LNCaP clone FGC (cell line): ENCODE measurements at regions not wholly inside any gene's neighbourhood (a gene's known extent, or its start where the extent isn't known, plus 50 kb on each side); places are given as distances from the start of the nearest gene placed in this dataset.

Experiments used
- DNase-seq: peaks from one replicate; pipeline ENCODE4 v3.0.0-alpha.2; 2011; ENCODE audit warnings: low read depth
- H3K4me3 ChIP-seq: 2 replicates; pipeline ENCODE4 v1.5.1; 2011; ENCODE audit warnings: mild to moderate bottlenecking, low read depth, low read length, control low read depth
- TF ChIP-seq, protein P1 (sequence below): IDR thresholded peaks from 2 replicates; pipeline ENCODE4 v1.5.1; 2012; ENCODE audit warnings: mild to moderate bottlenecking; ENCODE audit not compliant: control insufficient read depth, insufficient read depth; ENCODE audit errors: extremely low read depth

DNA sequence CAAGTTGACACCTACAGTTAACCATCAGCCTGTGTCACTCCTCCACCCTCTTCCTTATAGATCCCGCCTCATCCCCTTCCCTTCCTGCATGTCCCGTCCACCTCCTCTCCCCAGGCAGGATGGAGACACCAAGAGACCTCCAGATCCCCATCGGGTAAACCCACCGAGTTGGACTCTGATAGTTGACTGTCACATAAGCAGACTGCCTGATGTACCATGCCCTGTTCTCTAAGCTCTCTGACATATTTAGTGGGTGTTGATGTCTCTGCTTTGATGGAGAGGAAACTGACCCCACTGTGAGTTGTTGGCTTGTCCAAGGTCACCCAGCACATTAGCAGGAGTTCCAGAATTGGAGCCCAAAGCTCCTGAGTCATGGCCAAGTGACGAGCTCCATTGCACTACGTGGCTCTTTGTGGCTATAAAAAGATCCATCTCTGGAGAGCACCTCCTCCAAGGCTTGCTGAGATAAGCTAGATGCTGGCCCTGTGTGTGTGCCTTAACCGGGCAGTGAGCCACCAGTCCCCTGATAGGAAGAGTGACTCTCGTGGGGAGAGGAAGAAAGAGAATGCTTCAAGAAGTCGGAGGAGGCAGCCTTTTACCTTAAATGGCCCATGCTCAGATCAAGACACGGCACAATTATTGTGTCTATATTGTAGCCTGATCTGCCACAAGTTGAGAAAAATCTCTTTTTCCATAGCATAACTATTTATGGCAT is 236.0 kb upstream of the ECI2 start:
- no peak for DNase-seq
- TF ChIP-seq, protein P1, sequence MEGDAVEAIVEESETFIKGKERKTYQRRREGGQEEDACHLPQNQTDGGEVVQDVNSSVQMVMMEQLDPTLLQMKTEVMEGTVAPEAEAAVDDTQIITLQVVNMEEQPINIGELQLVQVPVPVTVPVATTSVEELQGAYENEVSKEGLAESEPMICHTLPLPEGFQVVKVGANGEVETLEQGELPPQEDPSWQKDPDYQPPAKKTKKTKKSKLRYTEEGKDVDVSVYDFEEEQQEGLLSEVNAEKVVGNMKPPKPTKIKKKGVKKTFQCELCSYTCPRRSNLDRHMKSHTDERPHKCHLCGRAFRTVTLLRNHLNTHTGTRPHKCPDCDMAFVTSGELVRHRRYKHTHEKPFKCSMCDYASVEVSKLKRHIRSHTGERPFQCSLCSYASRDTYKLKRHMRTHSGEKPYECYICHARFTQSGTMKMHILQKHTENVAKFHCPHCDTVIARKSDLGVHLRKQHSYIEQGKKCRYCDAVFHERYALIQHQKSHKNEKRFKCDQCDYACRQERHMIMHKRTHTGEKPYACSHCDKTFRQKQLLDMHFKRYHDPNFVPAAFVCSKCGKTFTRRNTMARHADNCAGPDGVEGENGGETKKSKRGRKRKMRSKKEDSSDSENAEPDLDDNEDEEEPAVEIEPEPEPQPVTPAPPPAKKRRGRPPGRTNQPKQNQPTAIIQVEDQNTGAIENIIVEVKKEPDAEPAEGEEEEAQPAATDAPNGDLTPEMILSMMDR: no peak
- no peak overlapping the region for H3K4me3 ChIP-seq

- DNase-seq: no peak
- TF ChIP-seq, protein P1: no peak
- no peak overlapping the region for H3K4me3 ChIP-seq
Observed at GRCh38 chr6:4370066-4370465, 234.7 kb upstream of the ECI2 start.

GRCh38 chr6:4369616-4370015 is 234.2 kb upstream of the ECI2 start:
- TF ChIP-seq, protein P1: no peak
- H3K4me3 ChIP-seq: no peak overlapping the region
- DNase-seq: peak; percentile 28

DNA sequence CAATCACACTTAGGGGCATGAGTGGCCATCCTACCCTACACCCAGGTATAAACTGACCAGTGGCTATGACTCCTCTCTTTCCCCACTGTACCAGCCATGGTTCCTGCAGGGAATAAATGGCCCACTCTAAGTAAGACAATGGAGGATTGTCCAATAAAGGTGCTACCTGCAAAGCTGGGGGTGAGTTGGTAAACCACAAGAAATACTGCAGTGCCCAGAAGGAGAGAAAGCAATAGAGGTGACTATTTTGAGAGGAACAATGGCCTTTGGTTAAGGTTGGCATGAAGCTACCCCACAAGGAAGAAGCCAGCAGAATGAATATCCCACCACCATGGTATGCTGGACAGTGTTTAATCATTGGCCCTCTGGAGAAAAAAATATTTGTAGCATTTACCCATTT is 233.3 kb upstream of the ECI2 start:
- no peak for DNase-seq
- TF ChIP-seq, protein P1: no peak
- no peak overlapping the region for H3K4me3 ChIP-seq

DNA sequence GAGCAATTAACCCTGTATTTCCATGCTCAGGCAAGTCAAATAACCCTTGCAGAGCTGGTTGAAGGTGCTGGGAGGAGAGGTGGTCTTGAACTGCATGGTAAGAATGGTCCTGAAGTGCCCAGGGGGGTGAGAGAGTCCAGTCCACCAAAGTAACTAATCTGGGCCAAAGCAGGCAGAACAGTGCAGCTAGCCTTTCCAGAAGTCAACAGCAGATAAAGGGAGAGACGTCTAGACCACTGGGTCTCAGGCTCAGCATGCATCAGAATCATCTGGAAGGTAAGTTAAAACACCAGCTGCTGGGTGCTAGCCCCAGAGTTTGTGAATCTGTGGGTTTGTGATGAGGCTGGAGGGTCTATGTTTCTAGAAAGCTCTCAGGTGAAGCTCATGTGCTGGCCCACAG is 232.3 kb upstream of the ECI2 start:
- TF ChIP-seq, protein P1: no peak
- H3K4me3 ChIP-seq: no peak overlapping the region
- no peak for DNase-seq

- TF ChIP-seq, protein P1: no peak
- no peak overlapping the region for H3K4me3 ChIP-seq
- DNase-seq: no peak
Observed at GRCh38 chr6:4366635-4367395, 231.4 kb upstream of the ECI2 start.
